ENCODE measurements at regions not wholly inside any gene's neighbourhood (a gene's known extent, or its start where the extent isn't known, plus 50 kb on each side); places are given as distances from the start of the nearest gene placed in this dataset.

DNA sequence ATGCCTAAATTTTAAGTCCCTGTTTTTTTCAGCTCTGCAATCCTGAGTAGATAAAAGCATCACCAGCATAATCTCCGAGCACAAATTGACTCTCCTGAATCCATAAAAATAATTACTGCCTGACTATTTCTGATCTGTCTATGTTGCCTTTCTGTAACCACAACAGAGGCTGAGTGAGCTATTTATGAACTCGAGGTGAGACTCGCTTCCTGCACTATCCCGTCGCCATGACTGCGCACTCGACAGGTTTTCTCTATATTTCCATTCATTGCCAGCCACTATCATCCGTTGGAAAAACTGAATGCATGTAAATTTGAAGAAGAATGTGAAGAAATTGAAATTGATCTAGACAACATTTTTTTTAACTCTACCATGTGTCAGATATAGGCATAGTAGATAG lies 897.2 kb downstream of the ADGRL2 start:
- Histone ChIP-seq H3K4me3 (ENCODE audit: low read length) (no peak overlapping the region), H3K9me2 (replicated peaks; ENCODE audit: insufficient read depth, low read length) (no peaks in the 10 kb centered on the region; the same call in 1 of the 2 replicates)

DNA sequence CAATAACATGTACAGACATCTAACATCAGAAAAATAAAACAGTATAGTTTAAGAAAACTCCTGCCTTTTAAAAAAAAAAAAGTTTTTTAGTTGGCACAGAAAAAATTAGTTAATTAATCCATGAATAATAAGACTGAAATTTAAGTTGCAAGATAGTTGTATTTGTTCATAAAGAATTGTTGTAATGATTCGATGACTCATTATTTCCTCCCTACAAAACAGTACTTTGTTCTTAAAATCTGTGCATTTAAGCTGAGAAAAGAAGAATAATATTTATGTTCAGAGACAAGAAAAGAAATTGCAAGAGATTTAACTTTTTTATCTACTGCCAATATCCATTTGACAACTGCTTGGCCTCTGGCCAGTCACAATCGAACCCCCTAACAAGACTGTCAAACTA lies 894.7 kb downstream of the ADGRL2 start:
- H3K4me2 ChIP-seq (ENCODE audit: low read depth, low read length, poor library complexity, severe bottlenecking), result no peak overlapping the region
- no peaks in the 10 kb centered on the region for H4K20me1 ChIP-seq (ENCODE audit: insufficient read depth, low read depth, low read length)
- no peak overlapping the region for H3K4me3 ChIP-seq (ENCODE audit: low read length)
- H3K27ac ChIP-seq (ENCODE audit: low read length), result no peak overlapping the region
- H3K9me2 ChIP-seq (replicated peaks; ENCODE audit: insufficient read depth, low read length), result no peaks in the 10 kb centered on the region
- no peaks in the 10 kb centered on the region for H3K79me2 ChIP-seq (ENCODE audit: low read length)
- H3K9me3 ChIP-seq (ENCODE audit: low read length), result peaks cover 3% of the 10 kb centered on the region; the same call in 1 of the 2 replicates
- H3K27me3 ChIP-seq (ENCODE audit: low read length), result no peaks in the 10 kb centered on the region
- H3K4me1 ChIP-seq (ENCODE audit: low read length), result no peaks in the 10 kb centered on the region
- DNase-seq, result no peak
- H3K9ac ChIP-seq (ENCODE audit: low read length), result no peak overlapping the region
- no peaks in the 10 kb centered on the region for H3K36me3 ChIP-seq (ENCODE audit: insufficient read depth, low read length)
- H2AFZ ChIP-seq (ENCODE audit: low read length), result no peak overlapping the region

More for the DNA sequence above, 897.2 kb downstream of the ADGRL2 start:
- no peaks in the 10 kb centered on the region for H3K27me3 ChIP-seq (ENCODE audit: low read length)
- no peaks in the 10 kb centered on the region; the same call in 1 of the 2 replicates for H3K9me3 ChIP-seq (ENCODE audit: low read length)
- no peaks in the 10 kb centered on the region for H3K4me1 ChIP-seq (ENCODE audit: low read length)
- no peaks in the 10 kb centered on the region for H3K79me2 ChIP-seq (ENCODE audit: low read length)
- no peak overlapping the region for H3K4me2 ChIP-seq (ENCODE audit: low read depth, low read length, poor library complexity, severe bottlenecking)
- H2AFZ ChIP-seq (ENCODE audit: low read length), result no peak overlapping the region
- DNase-seq, result no peak
- H4K20me1 ChIP-seq (ENCODE audit: insufficient read depth, low read depth, low read length), result no peaks in the 10 kb centered on the region
- H3K9ac ChIP-seq (ENCODE audit: low read length), result no peak overlapping the region
- H3K36me3 ChIP-seq (ENCODE audit: insufficient read depth, low read length), result no peaks in the 10 kb centered on the region
- H3K27ac ChIP-seq (ENCODE audit: low read length), result no peak overlapping the region

DNA sequence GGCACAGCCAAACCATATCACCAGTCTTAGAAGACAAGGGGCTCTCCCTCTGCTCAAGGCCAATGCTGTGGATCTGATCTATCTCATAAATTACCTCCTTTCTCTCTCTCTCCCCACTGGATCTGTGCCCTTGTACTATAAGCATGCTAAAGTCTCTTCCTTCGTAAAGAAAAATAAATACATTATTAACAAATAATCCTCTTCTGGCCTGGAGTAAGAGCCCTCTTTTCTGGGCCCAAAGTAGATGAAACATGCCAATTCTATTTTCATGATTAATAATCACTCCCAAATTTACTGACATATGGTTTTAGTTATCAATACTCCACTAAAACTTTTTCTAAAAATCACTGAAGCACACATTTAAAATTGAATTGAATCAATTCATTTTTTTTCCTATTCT lies 889.7 kb downstream of the ADGRL2 start:
- Histone ChIP-seq H3K9ac (ENCODE audit: low read length) (no peak overlapping the region), H3K27me3 (ENCODE audit: low read length) (no peaks in the 10 kb centered on the region), H4K20me1 (ENCODE audit: insufficient read depth, low read depth, low read length) (no peaks in the 10 kb centered on the region), H3K9me3 (ENCODE audit: low read length) (peaks cover 10% of the 10 kb centered on the region), H3K4me3 (ENCODE audit: low read length) (no peak overlapping the region), H2AFZ (ENCODE audit: low read length) (no peak overlapping the region), H3K4me1 (ENCODE audit: low read length) (no peaks in the 10 kb centered on the region), H3K27ac (ENCODE audit: low read length) (no peak overlapping the region), H3K9me2 (replicated peaks; ENCODE audit: insufficient read depth, low read length) (no peaks in the 10 kb centered on the region), H3K36me3 (ENCODE audit: insufficient read depth, low read length) (no peaks in the 10 kb centered on the region), H3K4me2 (ENCODE audit: low read depth, low read length, poor library complexity, severe bottlenecking) (no peak overlapping the region), H3K79me2 (ENCODE audit: low read length) (no peaks in the 10 kb centered on the region)
- no peak for DNase-seq

DNA sequence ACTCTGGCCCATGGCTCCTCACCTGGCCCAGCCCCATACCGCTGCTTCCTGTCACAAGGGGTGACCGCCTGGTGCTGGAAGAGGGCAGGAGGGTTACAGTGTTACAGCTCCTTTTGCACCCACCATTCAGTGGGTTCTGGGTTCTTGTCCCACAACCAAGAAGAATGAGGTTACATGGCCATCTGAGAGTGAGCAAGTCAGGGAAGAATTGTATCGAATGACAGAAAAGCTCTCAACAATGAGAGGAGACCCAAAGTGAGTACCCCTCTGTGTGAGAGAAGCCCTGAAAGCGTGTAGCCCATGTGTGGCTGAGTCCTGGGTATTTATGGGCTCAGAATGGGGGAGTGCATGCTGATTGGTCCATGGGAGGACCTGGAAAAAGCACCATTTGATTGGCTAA lies 888.5 kb downstream of the ADGRL2 start:
- H3K36me3 ChIP-seq (ENCODE audit: insufficient read depth, low read length), result no peaks in the 10 kb centered on the region
- H3K9ac ChIP-seq (ENCODE audit: low read length), result no peak overlapping the region
- H3K4me2 ChIP-seq (ENCODE audit: low read depth, low read length, poor library complexity, severe bottlenecking), result no peak overlapping the region
- DNase-seq, result no peak
- no peaks in the 10 kb centered on the region for H4K20me1 ChIP-seq (ENCODE audit: insufficient read depth, low read depth, low read length)
- H3K9me3 ChIP-seq (ENCODE audit: low read length), result peaks cover 14% of the 10 kb centered on the region
- H3K27me3 ChIP-seq (ENCODE audit: low read length), result no peaks in the 10 kb centered on the region
- no peaks in the 10 kb centered on the region for H3K4me1 ChIP-seq (ENCODE audit: low read length)
- no peak overlapping the region for H2AFZ ChIP-seq (ENCODE audit: low read length)
- no peak overlapping the region for H3K4me3 ChIP-seq (ENCODE audit: low read length)
- no peaks in the 10 kb centered on the region for H3K79me2 ChIP-seq (ENCODE audit: low read length)
- no peak overlapping the region for H3K27ac ChIP-seq (ENCODE audit: low read length)
- H3K9me2 ChIP-seq (replicated peaks; ENCODE audit: insufficient read depth, low read length), result no peaks in the 10 kb centered on the region

DNA sequence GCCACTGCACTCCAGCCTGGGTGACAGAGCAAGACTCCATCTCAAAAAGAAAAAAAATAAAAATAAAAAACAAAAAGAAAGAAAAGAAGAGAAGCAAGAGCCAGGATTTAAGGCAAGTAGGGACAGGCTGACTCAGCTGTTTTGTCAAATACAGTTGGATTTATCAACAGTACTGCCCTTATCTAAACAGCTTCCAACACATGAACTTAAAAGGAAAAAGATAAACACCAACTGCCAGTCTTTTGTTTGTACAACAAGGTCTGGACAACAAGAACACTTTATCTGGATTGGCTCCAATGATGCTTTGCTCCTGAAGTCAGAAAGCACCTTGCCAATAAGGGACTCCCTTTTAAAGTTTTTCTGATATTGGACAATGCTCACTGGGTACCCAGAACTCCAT lies 886.0 kb downstream of the ADGRL2 start:
- no peak overlapping the region for H3K4me3 ChIP-seq (ENCODE audit: low read length)
- H2AFZ ChIP-seq (ENCODE audit: low read length), result no peak overlapping the region
- no peak overlapping the region for H3K9ac ChIP-seq (ENCODE audit: low read length)
- H4K20me1 ChIP-seq (ENCODE audit: insufficient read depth, low read depth, low read length), result no peaks in the 10 kb centered on the region
- H3K4me2 ChIP-seq (ENCODE audit: low read depth, low read length, poor library complexity, severe bottlenecking), result no peak overlapping the region
- H3K36me3 ChIP-seq (ENCODE audit: insufficient read depth, low read length), result no peaks in the 10 kb centered on the region
- H3K79me2 ChIP-seq (ENCODE audit: low read length), result no peaks in the 10 kb centered on the region
- H3K9me3 ChIP-seq (ENCODE audit: low read length), result peaks cover 19% of the 10 kb centered on the region
- no peaks in the 10 kb centered on the region for H3K27me3 ChIP-seq (ENCODE audit: low read length)
- no peaks in the 10 kb centered on the region for H3K4me1 ChIP-seq (ENCODE audit: low read length)
- no peak for DNase-seq
- H3K27ac ChIP-seq (ENCODE audit: low read length), result no peak overlapping the region
- no peaks in the 10 kb centered on the region for H3K9me2 ChIP-seq (replicated peaks; ENCODE audit: insufficient read depth, low read length)

DNA sequence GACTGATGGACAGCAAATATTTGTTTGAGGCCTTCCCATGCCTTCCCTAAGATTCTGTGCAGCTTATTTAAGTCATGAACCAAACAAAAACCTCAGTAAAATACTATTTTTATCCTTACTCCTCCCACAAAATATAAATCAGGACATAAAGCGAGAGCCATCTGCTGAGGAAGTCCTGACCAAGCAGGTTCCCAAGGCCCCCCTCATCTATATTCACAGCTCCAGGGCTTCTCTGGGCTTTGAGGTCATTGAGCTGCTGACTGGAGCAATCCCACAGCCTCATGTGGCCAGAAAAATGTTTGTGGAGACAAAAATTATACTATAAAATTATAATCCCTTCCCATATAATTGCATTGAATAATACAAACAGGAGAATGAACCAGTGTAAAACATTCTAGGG lies 846.2 kb downstream of the ADGRL2 start:
- Histone ChIP-seq H3K27me3 (ENCODE audit: low read length) (no peaks in the 10 kb centered on the region), H3K4me2 (ENCODE audit: low read depth, low read length, poor library complexity, severe bottlenecking) (no peak overlapping the region), H3K27ac (ENCODE audit: low read length) (no peak overlapping the region), H3K9me3 (ENCODE audit: low read length) (peaks cover 35% of the 10 kb centered on the region), H3K4me1 (ENCODE audit: low read length) (no peaks in the 10 kb centered on the region), H2AFZ (ENCODE audit: low read length) (no peak overlapping the region), H3K9ac (ENCODE audit: low read length) (no peak overlapping the region), H4K20me1 (ENCODE audit: insufficient read depth, low read depth, low read length) (no peaks in the 10 kb centered on the region), H3K4me3 (ENCODE audit: low read length) (no peak overlapping the region), H3K36me3 (ENCODE audit: insufficient read depth, low read length) (no peaks in the 10 kb centered on the region), H3K9me2 (replicated peaks; ENCODE audit: insufficient read depth, low read length) (no peaks in the 10 kb centered on the region), H3K79me2 (ENCODE audit: low read length) (no peaks in the 10 kb centered on the region)
- no peak for DNase-seq

DNA sequence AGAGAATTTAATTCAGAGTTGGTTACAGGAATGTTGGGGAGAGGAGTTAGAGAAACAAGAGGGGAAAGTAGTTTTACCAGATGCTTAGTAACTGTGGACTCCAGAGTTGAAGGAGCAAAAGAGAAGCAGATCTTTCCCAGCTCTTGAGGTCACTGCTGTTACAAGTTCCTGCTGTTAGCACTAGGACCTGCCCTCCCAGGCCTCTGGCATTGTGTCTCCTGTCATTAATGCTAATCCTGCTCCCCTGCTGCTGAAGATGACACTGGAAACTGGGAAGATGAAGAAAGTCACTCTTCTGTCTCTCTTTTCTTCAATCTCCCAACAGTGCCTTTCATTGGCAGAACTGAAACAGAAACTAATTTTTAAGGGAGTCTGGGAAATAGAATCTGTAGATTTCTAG lies 845.6 kb downstream of the ADGRL2 start:
- H3K9me2 ChIP-seq (replicated peaks; ENCODE audit: insufficient read depth, low read length), result no peaks in the 10 kb centered on the region
- peaks cover 32% of the 10 kb centered on the region for H3K9me3 ChIP-seq (ENCODE audit: low read length)
- H3K9ac ChIP-seq (ENCODE audit: low read length), result no peak overlapping the region
- no peaks in the 10 kb centered on the region for H3K36me3 ChIP-seq (ENCODE audit: insufficient read depth, low read length)
- no peaks in the 10 kb centered on the region for H3K4me1 ChIP-seq (ENCODE audit: low read length)
- no peaks in the 10 kb centered on the region for H4K20me1 ChIP-seq (ENCODE audit: insufficient read depth, low read depth, low read length)
- no peak overlapping the region for H3K4me2 ChIP-seq (ENCODE audit: low read depth, low read length, poor library complexity, severe bottlenecking)
- DNase-seq, result no peak
- H3K79me2 ChIP-seq (ENCODE audit: low read length), result no peaks in the 10 kb centered on the region
- no peaks in the 10 kb centered on the region for H3K27me3 ChIP-seq (ENCODE audit: low read length)
- H2AFZ ChIP-seq (ENCODE audit: low read length), result no peak overlapping the region
- H3K4me3 ChIP-seq (ENCODE audit: low read length), result no peak overlapping the region
- no peak overlapping the region for H3K27ac ChIP-seq (ENCODE audit: low read length)

DNA sequence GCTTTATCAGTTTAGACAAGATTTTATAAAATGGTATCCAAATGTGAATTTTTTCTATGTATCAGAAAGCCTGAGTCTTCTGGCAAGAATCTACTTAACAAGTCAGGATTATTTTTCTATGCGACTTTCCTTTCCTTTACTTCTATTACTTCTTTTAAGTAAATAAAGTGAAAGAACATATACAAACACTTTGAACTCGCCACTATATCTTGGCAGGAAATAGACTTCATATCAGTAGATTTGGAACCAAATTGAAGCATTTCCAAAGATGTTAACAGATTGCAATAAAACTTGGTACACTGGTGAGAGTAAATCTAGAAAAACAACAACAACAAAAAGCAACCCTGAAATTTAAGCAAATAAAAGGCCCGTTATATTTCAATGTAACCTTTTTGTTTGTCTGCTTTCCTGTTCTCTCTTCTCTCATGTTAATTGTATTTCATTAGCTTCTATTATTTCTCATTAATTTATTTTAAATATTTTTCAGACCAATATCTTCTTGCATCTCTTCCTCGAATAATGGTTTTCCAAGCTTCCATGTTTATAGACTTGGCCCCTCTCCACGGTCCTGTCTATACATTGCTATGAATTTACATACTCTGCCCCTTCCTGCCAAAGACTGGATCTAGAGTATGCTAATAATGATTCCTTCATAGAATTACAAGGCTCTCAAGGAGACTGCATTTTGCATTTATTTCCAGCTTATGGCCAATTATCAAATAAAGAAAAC lies 843.6 kb downstream of the ADGRL2 start:
- Histone ChIP-seq H3K4me2 (ENCODE audit: low read depth, low read length, poor library complexity, severe bottlenecking) (no peak overlapping the region), H4K20me1 (ENCODE audit: insufficient read depth, low read depth, low read length) (no peaks in the 10 kb centered on the region), H3K4me1 (ENCODE audit: low read length) (no peaks in the 10 kb centered on the region), H3K27ac (ENCODE audit: low read length) (no peak overlapping the region), H3K9ac (ENCODE audit: low read length) (no peak overlapping the region), H3K9me2 (replicated peaks; ENCODE audit: insufficient read depth, low read length) (no peaks in the 10 kb centered on the region), H3K36me3 (ENCODE audit: insufficient read depth, low read length) (no peaks in the 10 kb centered on the region), H3K4me3 (ENCODE audit: low read length) (no peak overlapping the region), H3K79me2 (ENCODE audit: low read length) (no peaks in the 10 kb centered on the region), H2AFZ (ENCODE audit: low read length) (no peak overlapping the region), H3K9me3 (ENCODE audit: low read length) (peaks cover 35% of the 10 kb centered on the region), H3K27me3 (ENCODE audit: low read length) (no peaks in the 10 kb centered on the region)
- no peak for DNase-seq
